Lower leg skin (tissue), 4 donors: ENCODE measurements at regions not wholly inside any gene's neighbourhood (a gene's known extent, or its start where the extent isn't known, plus 50 kb on each side); places are given as distances from the start of the nearest gene placed in this dataset.
"Not testable (repeated sequence)": the region's sequence is repeated elsewhere in the genome, so short reads cannot be mapped to it uniquely, and the experiment has no call there.

ENCODE experiments used
- DNase-seq, 2 donors: peaks; one replicate each; pipeline ENCODE4 v3.0.0-alpha.2; 2019; ENCODE audit warnings: low spot score in 2 of 2
- H3K4me3 ChIP-seq: fragments of 200-600 bp; sonication (generic); 2 replicates; pipeline ENCODE4 v1.5.1; 2017; ENCODE audit warnings: mild to moderate bottlenecking, low read depth; ENCODE audit not compliant: poor library complexity, severe bottlenecking
- CTCF ChIP-seq, 3 donors: fragments of 450-650 bp; IDR thresholded peaks; one replicate each; pipeline ENCODE4 v1.5.1; 2016; ENCODE audit warnings: antibody characterized with exemption in 3 of 3, mild to moderate bottlenecking in 3 of 3, moderate library complexity in 2 of 3
- POLR2A ChIP-seq, 2 donors: fragments of 450-650 bp; IDR thresholded peaks; one replicate each; pipeline ENCODE4 v1.6.1; 2016 to 2017; ENCODE audit warnings: antibody characterized with exemption in 2 of 2, mild to moderate bottlenecking in 1 of 2, moderate library complexity in 1 of 2
- WGBS, 2 donors: methylation state at CpG; one replicate each; pipeline ENCODE4 v1.1.5; 2018; 5-methylcytosine and 5-hydroxymethylcytosine counted together
- intact Hi-C: fragments of 100-400 bp; cut with DNase I; formaldehyde crosslinking; loops from one replicate; pipeline ENCODE4 v1.15.0; 2023; ENCODE audit warnings: low total_unique reads

GRCh38 chr19:28685802-28686201 is 527.1 kb downstream of the UQCRFS1 start:
- WGBS, 2 donors, result 91 to 93% methylated on average over 3 of the region's 3 CpGs
- intact Hi-C loops, result no loop called here
- no peak for DNase-seq
- TF ChIP-seq POLR2A (IDR thresholded peaks at IDR 0.05), result no peak
- TF ChIP-seq CTCF (IDR thresholded peaks at IDR 0.05), result no peak
- no peak overlapping the region for H3K4me3 ChIP-seq

GRCh38 chr19:28685077-28685476 is 527.9 kb downstream of the UQCRFS1 start:
- WGBS, 2 donors, result 89 to 96% methylated on average over 4 of the region's 4 CpGs
- intact Hi-C loops, H3K4me3 ChIP-seq, DNase-seq: not testable (repeated sequence)

DNA sequence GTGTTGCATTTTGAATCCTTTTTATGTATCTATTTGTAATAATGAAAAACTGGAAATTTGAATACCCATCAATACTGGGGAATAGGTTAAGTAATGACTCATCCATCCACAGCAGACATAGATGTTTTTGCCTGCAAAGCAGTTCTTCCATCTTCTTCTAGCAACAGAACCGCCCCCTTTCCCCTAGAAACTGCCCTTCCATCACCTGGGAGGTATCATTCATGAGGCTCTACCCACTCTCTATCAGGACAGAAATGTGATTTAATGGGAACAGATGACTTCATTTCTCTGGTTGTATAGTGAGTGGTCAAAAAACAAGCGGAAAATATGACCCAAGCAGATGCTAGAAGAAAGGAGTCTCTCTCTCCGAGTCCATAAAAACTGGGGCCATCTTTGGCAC is 532.8 kb downstream of the UQCRFS1 start:
- no peak for TF ChIP-seq CTCF (IDR thresholded peaks at IDR 0.05)
- no peak for TF ChIP-seq POLR2A (IDR thresholded peaks at IDR 0.05)
- intact Hi-C loops, result no loop called here
- H3K4me3 ChIP-seq, result no peak overlapping the region
- DNase-seq, result no peak
- WGBS, 2 donors, result 90 to 91% methylated on average over 3 of the region's 3 CpGs

DNA sequence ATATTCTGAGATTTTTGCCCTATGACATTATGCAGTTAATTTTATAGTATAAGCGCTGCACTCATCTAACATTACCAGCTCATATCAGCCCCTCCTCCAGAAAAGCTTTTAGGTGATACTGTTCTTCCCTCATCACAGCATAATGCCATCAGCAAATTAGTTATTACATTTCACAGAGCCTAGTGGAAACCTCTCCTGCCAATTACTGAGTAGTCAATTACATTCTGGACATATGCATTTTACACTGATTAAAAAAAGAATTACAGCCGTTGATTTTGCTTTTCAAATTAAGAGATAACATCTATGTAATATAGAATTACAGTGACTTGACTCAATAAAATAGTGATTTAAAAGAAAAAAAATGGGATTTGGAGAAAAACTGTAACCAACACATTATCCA is 542.1 kb downstream of the UQCRFS1 start:
- no peak for TF ChIP-seq CTCF (IDR thresholded peaks at IDR 0.05)
- TF ChIP-seq POLR2A (IDR thresholded peaks at IDR 0.05), result no peak
- intact Hi-C loops, result no loop called here
- no peak for DNase-seq
- 74 to 79% methylated on average over 2 of the region's 2 CpGs for WGBS, 2 donors
- H3K4me3 ChIP-seq, result no peak overlapping the region

DNA sequence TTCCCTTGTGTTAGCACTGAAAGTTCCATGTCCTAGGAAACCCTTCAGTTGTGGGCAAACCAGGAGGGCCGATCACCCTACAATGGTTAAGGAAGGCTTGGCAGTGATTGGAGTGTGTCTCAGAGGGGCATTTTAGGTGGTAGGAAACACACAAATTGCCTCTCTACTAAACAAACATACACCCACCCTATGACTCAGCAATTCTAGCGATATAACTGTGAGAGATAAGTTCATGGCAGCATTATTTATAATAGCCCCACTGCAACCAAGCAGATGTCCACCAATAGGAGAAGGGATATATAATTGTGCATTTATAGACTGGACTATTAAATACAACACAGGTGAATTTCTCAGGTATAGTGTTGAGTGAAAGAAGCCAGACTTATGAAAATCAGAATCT is 543.1 kb downstream of the UQCRFS1 start:
- intact Hi-C loops, result no loop called here
- TF ChIP-seq CTCF (IDR thresholded peaks at IDR 0.05), result no peak
- no peak for TF ChIP-seq POLR2A (IDR thresholded peaks at IDR 0.05)

GRCh38 chr19:28667348-28667977 is 545.5 kb downstream of the UQCRFS1 start:
- WGBS, 2 donors, result 81 to 83% methylated on average over 7 of the region's 7 CpGs
- TF ChIP-seq CTCF (IDR thresholded peaks at IDR 0.05), result no peak
- TF ChIP-seq POLR2A (IDR thresholded peaks at IDR 0.05), result no peak

More for the DNA sequence above, 543.1 kb downstream of the UQCRFS1 start:
- H3K4me3 ChIP-seq, result no peak overlapping the region
- DNase-seq, result no peak
- 80 to 82% methylated on average over 2 of the region's 2 CpGs for WGBS, 2 donors

More at GRCh38 chr19:28667348-28667977, 545.5 kb downstream of the UQCRFS1 start:
- intact Hi-C loops, result no loop called here
- no peak overlapping the region for H3K4me3 ChIP-seq
- no peak for DNase-seq
